ENCODE measurements at regions not wholly inside any gene's neighbourhood (a gene's known extent, or its start where the extent isn't known, plus 50 kb on each side); places are given as distances from the start of the nearest gene placed in this dataset.

DNA sequence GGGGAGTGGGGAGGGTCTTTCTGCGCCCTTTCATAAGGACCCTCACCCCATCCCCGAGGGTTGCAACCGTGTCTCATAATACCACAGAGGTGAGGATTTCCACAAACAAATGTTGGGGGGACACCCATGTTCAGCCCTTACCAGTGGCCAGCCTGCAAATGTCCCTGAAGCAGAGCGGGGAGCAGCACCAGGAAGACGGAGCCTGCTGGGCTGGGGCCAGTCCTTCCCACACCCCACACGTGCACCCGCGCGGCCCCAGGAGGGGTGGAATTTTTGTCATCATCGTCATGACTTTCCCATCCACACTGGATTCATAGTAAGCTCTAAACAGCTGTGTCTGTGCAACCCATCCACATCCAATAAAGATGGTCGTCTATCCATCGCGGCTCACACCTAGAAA, 409.8 kb downstream of the BRD1 start:
- TF ChIP-seq, protein P1, sequence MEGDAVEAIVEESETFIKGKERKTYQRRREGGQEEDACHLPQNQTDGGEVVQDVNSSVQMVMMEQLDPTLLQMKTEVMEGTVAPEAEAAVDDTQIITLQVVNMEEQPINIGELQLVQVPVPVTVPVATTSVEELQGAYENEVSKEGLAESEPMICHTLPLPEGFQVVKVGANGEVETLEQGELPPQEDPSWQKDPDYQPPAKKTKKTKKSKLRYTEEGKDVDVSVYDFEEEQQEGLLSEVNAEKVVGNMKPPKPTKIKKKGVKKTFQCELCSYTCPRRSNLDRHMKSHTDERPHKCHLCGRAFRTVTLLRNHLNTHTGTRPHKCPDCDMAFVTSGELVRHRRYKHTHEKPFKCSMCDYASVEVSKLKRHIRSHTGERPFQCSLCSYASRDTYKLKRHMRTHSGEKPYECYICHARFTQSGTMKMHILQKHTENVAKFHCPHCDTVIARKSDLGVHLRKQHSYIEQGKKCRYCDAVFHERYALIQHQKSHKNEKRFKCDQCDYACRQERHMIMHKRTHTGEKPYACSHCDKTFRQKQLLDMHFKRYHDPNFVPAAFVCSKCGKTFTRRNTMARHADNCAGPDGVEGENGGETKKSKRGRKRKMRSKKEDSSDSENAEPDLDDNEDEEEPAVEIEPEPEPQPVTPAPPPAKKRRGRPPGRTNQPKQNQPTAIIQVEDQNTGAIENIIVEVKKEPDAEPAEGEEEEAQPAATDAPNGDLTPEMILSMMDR (tag by site-specific recombination; IDR thresholded peaks at IDR 0.05), result no peak
- TF ChIP-seq, protein P2, sequence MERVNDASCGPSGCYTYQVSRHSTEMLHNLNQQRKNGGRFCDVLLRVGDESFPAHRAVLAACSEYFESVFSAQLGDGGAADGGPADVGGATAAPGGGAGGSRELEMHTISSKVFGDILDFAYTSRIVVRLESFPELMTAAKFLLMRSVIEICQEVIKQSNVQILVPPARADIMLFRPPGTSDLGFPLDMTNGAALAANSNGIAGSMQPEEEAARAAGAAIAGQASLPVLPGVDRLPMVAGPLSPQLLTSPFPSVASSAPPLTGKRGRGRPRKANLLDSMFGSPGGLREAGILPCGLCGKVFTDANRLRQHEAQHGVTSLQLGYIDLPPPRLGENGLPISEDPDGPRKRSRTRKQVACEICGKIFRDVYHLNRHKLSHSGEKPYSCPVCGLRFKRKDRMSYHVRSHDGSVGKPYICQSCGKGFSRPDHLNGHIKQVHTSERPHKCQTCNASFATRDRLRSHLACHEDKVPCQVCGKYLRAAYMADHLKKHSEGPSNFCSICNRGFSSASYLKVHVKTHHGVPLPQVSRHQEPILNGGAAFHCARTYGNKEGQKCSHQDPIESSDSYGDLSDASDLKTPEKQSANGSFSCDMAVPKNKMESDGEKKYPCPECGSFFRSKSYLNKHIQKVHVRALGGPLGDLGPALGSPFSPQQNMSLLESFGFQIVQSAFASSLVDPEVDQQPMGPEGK (tag by site-specific recombination; IDR thresholded peaks at IDR 0.05), result no peak
- no peak for TF ChIP-seq SALL2 (tag by site-specific recombination; IDR thresholded peaks at IDR 0.05; ENCODE audit: borderline replicate concordance)
- TF ChIP-seq ZNF76 (tag by site-specific recombination; IDR thresholded peaks at IDR 0.05; ENCODE audit: borderline replicate concordance, low read depth), result no peak
- no peak for TF ChIP-seq PRDM1 (tag by site-specific recombination; IDR thresholded peaks at IDR 0.05)
- no peak for TF ChIP-seq ZNF510 (tag by site-specific recombination; IDR thresholded peaks at IDR 0.05; ENCODE audit: insufficient replicate concordance)
- TF ChIP-seq, protein P3, sequence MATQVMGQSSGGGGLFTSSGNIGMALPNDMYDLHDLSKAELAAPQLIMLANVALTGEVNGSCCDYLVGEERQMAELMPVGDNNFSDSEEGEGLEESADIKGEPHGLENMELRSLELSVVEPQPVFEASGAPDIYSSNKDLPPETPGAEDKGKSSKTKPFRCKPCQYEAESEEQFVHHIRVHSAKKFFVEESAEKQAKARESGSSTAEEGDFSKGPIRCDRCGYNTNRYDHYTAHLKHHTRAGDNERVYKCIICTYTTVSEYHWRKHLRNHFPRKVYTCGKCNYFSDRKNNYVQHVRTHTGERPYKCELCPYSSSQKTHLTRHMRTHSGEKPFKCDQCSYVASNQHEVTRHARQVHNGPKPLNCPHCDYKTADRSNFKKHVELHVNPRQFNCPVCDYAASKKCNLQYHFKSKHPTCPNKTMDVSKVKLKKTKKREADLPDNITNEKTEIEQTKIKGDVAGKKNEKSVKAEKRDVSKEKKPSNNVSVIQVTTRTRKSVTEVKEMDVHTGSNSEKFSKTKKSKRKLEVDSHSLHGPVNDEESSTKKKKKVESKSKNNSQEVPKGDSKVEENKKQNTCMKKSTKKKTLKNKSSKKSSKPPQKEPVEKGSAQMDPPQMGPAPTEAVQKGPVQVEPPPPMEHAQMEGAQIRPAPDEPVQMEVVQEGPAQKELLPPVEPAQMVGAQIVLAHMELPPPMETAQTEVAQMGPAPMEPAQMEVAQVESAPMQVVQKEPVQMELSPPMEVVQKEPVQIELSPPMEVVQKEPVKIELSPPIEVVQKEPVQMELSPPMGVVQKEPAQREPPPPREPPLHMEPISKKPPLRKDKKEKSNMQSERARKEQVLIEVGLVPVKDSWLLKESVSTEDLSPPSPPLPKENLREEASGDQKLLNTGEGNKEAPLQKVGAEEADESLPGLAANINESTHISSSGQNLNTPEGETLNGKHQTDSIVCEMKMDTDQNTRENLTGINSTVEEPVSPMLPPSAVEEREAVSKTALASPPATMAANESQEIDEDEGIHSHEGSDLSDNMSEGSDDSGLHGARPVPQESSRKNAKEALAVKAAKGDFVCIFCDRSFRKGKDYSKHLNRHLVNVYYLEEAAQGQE (tag by site-specific recombination; IDR thresholded peaks at IDR 0.05), result no peak
- TF ChIP-seq BCL11A (tag by site-specific recombination; IDR thresholded peaks at IDR 0.05; ENCODE audit: low read depth), result no peak
- TF ChIP-seq, protein P4, sequence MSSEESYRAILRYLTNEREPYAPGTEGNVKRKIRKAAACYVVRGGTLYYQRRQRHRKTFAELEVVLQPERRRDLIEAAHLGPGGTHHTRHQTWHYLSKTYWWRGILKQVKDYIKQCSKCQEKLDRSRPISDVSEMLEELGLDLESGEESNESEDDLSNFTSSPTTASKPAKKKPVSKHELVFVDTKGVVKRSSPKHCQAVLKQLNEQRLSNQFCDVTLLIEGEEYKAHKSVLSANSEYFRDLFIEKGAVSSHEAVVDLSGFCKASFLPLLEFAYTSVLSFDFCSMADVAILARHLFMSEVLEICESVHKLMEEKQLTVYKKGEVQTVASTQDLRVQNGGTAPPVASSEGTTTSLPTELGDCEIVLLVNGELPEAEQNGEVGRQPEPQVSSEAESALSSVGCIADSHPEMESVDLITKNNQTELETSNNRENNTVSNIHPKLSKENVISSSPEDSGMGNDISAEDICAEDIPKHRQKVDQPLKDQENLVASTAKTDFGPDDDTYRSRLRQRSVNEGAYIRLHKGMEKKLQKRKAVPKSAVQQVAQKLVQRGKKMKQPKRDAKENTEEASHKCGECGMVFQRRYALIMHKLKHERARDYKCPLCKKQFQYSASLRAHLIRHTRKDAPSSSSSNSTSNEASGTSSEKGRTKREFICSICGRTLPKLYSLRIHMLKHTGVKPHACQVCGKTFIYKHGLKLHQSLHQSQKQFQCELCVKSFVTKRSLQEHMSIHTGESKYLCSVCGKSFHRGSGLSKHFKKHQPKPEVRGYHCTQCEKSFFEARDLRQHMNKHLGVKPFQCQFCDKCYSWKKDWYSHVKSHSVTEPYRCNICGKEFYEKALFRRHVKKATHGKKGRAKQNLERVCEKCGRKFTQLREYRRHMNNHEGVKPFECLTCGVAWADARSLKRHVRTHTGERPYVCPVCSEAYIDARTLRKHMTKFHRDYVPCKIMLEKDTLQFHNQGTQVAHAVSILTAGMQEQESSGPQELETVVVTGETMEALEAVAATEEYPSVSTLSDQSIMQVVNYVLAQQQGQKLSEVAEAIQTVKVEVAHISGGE (tag by site-specific recombination; conservative IDR thresholded peaks at IDR 0.05; ENCODE audit: low read depth), result no peak
- no peak for TF ChIP-seq ZNF140 (tag by site-specific recombination; IDR thresholded peaks at IDR 0.05)
- TF ChIP-seq ZNF473 (tag by site-specific recombination; IDR thresholded peaks at IDR 0.05), result no peak
- TF ChIP-seq ZNF544 (tag by site-specific recombination; IDR thresholded peaks at IDR 0.05), result no peak
